GM21528 (cell line): ENCODE measurements at regions not wholly inside any gene's neighbourhood (a gene's known extent, or its start where the extent isn't known, plus 50 kb on each side); places are given as distances from the start of the nearest gene placed in this dataset.

Experiments
- ATAC-seq: cut with Tn5 transposase; IDR thresholded peaks from one replicate; pipeline ENCODE4 v1.9.1; 2021; ENCODE audit warnings: mild to moderate bottlenecking, moderate library complexity; ENCODE audit not compliant: unreplicated experiment, low FRiP score

DNA sequence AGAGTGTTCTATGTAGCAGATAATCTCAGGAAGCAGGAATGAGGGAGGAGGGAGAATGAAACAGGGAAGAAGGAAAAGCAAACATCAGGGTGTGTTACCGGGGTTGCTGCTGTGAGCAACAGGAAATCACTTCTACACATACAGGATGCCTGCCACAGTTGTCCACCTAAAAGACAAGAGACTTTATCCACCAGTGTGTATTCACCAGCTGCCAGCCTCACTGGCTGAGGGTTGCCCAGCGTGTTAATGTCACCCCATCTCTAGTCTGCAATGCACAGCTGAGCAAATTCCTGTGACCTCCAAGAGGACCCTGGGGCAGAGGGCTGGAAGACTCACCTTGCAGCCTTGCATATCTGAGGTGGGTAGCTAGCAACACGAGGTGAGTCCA, 183.7 kb downstream of the GPAM start:
- ATAC-seq, result no peak

DNA sequence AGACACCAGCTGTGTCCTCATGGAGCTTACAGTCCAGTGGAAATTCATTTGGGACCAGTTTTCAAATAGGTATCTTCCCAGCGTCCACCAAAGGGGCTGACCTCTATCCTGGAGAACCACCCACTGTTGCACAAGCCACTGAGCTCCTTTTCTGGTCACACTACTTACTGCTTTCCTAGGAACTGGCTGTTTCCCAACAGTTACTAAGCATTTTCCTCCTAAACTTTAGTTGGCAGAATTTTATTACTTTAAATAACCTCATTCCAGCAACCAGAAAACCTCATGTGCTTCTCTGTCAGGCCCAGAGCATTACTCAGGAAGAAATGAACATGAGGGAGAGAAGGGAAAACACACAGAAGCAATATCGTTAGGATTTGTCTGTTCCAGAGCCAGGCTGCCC, 183.1 kb downstream of the GPAM start:
- no peak for ATAC-seq

GRCh38 chr10:112002206-112002605, 181.4 kb downstream of the GPAM start:
- ATAC-seq, result no peak

DNA sequence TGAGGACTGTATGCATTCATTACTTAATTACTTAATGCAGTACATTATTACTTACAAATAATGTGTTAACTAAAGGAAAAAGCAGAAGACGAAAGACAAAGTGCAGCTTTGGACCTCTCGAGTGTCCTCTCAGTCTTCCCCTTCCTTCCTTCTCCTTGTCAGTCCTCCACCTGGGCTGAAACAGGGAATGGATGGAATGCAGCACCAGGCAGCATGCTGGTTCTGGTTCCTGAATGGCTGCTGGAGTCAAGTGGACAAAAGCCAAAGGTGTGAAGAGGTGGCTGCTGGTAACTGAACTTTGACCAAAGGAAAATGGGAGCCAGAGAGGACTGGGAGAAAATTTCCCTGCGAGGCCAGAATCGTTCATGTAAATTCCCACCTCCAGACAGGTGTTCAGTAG, 179.5 kb downstream of the GPAM start:
- no peak for ATAC-seq

DNA sequence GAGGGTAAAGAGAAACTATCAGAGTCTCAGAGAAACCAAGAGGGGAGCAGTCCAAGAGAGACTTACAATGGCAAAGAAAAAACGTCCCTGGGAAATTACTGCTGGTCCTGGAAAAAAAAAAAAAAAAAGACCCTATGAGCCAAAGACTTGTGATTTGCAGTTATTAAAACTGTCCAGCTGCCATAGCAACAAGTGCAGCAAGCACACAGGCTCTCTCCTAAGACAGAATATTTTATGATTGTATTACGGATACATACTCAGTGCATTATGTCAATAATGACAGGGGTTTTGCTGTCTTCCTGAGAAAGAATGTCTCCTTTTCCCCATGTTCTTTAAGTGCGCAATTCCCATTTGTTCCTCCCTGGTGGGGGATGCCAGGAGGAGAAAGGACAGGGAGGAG, 178.5 kb downstream of the GPAM start:
- ATAC-seq, result no peak

GRCh38 chr10:112006407-112006806, 177.2 kb downstream of the GPAM start:
- ATAC-seq, result no peak

DNA sequence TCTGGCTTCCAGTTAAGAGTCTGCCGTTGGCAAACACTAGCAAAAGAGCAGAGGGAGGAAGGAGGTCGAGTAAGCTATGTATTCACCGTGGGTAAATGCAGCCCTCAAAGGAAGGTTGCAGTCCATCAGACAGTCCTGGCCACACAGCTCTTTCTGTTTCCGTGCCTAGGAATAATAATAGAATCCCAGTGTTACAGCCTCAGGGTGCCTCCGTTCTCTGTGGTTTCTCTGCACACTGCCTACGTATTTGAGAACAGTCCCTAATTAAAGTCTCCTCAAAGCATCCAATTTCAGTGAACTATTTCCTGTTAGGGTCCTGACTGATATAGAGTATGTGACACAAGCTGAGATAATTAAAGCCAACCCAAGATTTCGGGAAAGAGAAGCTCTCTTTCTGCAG, 176.7 kb downstream of the GPAM start:
- ATAC-seq, result no peak

GRCh38 chr10:112022196-112022595, 161.4 kb downstream of the GPAM start:
- no peak for ATAC-seq

DNA sequence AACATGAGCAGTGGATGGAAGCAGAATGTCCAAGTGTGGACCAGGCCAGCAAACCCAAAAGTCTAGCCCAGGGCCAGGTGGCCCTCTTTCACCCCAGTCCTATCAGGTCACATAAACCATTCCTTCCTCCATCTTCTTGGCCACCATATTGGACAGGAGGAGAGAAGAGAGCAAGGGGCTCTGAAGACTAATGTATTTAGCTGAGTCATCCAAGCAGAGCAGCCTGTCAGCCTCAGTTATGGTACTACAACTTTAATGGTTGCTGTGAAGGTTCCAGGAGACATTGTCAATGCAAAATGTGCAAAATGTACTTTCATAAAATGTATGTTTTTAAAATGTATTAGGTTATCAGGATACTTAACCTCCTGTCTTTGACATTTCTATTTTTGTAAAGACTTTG, 159.5 kb downstream of the GPAM start:
- ATAC-seq, result no peak

- ATAC-seq, result no peak
Measured at GRCh38 chr10:112025228-112025627, 158.3 kb downstream of the GPAM start.

GRCh38 chr10:112026438-112026837, 157.1 kb downstream of the GPAM start:
- ATAC-seq, result no peak

GRCh38 chr10:112027731-112028280, 155.8 kb downstream of the GPAM start:
- ATAC-seq, result no peak

DNA sequence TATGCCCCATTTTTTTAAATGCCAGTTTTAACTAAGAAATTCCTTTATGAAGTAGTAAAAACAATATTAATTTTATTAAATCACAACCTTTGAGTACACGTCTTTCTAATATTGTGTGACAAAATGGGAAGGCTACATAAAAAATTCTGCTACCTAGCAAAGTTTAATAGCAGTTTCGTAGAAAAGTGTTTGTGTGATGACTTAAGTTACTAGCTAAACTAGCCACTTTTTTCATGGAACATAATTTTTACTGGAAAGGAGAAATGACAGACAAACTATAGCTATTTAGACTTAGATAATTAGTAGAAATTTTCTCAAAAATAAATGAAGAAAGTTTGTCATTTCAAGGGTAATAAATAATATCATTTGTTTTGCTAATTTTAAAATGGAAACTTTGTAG, 153.1 kb downstream of the GPAM start:
- no peak for ATAC-seq

- no peak for ATAC-seq
Measured at GRCh38 chr10:112039823-112040222, 143.7 kb downstream of the GPAM start.

DNA sequence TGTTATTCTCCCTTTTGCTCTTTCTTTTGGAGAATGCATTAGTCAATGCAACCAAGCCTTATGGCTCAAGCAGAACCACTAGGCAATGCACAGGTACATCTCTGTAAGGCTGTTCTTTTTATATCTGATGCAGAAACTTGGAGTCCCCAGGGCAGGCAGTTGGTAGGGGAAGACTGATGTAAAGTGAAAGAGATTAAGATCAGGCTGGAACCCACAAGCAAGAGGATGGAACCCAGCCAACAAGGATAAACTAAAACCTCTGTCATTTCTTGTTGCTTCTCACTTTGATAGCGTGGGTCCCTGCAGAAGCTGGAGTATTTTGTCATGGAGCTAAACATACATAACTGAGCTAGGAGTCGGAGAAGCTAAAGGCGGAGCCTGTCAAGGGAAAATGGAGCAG, 142.9 kb downstream of the GPAM start:
- ATAC-seq, result no peak

DNA sequence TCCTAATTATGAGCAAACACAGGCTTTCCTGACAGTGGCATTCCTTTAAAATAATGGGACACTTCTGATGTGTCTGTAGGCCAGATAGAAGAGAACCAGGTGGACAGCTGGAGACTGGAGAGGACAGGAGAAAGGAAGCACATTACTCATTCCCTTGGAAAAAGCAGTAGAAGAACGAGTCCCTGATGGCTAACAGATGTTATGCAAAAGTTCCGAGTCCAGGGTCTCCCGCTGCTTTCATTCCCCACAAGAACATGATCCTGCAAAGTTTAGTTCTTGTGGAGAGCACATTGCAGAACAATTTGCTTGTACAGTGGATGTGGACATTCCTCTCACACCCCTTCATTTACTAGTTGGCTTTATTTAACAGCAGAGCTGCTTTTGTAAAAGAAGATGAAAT, 137.6 kb downstream of the GPAM start:
- ATAC-seq, result no peak

DNA sequence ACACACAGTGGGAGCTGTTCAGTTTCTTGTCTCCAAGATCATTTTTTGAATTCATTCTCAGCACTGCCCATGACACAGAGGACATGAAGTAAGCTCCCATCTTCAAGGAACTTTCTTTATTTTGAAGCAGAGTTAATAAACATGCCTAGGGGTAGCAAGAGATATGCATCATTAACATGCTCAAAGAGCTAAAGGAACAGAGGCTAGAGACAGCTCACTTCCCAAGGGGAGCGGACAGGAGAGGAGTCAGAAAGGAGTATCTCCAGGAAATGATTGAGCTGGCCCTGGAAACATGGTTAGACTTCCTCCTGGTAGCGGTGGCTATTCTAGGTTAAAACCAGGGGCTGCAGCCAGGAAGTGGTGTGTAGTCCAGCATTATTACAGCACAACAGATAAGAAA, 135.9 kb downstream of the GPAM start:
- ATAC-seq, result no peak

GRCh38 chr10:112052166-112052565, 131.4 kb downstream of the GPAM start:
- no peak for ATAC-seq

DNA sequence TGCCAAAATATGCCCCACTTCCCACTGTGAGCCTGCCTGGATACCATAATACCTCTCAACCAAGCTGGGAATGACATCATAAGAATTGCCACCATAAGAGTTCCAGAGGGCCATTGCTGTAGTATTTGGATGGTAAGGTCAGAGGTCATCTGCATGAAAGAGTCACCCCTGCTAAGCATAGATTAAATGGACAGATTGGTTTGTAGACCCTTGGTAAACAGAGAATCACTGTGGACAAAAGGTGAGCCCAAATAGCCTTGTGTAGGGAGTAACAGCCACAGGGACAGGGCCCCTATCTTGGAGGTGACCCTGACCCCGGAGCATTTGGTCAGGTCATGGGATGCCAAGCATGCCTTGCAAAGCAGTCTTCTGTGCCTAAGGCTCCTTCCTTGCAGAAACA, 129.7 kb downstream of the GPAM start:
- no peak for ATAC-seq

- ATAC-seq, result no peak
Measured at GRCh38 chr10:112054516-112054915, 129.0 kb downstream of the GPAM start.

DNA sequence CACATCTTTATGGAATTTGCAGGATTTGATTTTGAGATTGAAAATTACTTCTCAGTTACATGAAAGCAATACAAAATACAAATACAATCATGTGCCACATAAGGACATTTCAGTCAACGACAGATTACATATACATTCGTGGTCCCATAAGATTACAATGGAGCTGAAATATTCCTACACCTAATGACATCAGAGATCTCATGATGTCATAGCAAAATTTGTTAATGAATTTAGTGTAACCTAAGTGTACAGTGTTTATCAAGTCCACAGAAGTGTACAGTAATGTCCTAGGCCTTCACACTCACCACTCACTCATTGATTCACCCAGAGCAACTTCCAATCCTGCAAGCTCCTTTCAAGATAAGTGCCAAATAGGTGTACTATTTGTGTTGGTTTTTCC, 126.5 kb downstream of the GPAM start:
- ATAC-seq, result no peak

GRCh38 chr10:112059220-112059619, 124.3 kb downstream of the GPAM start:
- no peak for ATAC-seq

- no peak for ATAC-seq
Measured at GRCh38 chr10:112071596-112072133, 111.9 kb downstream of the GPAM start.
